ENCODE measurements at regions not wholly inside any gene's neighbourhood (a gene's known extent, or its start where the extent isn't known, plus 50 kb on each side); places are given as distances from the start of the nearest gene placed in this dataset.

DNA sequence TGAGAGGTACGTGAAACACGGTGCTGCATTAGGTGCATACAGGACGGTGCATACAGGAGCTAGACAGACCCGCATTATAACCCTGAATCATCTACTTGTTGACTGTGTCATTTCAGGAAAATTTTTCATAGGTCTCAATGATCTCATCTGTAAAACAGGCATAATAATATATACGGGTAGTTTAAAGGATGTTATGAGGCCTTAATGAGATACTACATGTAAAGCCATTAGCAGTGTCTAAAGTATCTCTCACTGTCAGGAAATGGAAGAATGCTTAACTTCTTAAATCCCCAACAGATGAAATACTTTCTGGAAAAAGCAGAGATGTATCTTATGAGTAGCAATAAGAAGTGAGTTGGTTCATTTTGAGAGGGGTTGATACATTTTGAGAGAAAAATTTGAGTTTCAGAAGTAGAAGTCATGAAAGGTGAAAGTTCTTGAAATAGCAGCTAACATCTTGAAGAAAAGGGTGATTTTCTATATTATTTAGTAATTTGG, 669.6 kb downstream of the PTPRC start (continued):
- TF ChIP-seq BCL3 (IDR thresholded peaks at IDR 0.05; ENCODE audit: borderline replicate concordance, insufficient read depth, low read depth, low read length, poor library complexity, severe bottlenecking) (peak; percentile 72), IRF3 (IDR thresholded peaks at IDR 0.05) (no peak), CREB1 (IDR thresholded peaks at IDR 0.05; ENCODE audit: low read depth) (0 out of 2 replicates have a peak, but pooled peaks have one; percentile 19), ZNF384 (IDR thresholded peaks at IDR 0.05; ENCODE audit: borderline replicate concordance, low read depth, low read length) (no peak), RELA (IDR thresholded peaks at IDR 0.05; ENCODE audit: borderline replicate concordance, partially characterized antibody) (no peak), MEF2A (IDR thresholded peaks at IDR 0.05; ENCODE audit: insufficient read depth, low read depth, low read length) (0 out of 2 replicates have a peak, but pooled peaks have one; percentile 68), REST (IDR thresholded peaks at IDR 0.05; ENCODE audit: low read depth, low read length) (no peak), RAD51 (IDR thresholded peaks at IDR 0.05) (no peak), TAF1 (IDR thresholded peaks at IDR 0.05; ENCODE audit: borderline replicate concordance, low read depth, low read length) (no peak), YY1 (IDR thresholded peaks at IDR 0.05; ENCODE audit: low read depth, low read length) (no peak), ZNF622 (IDR thresholded peaks at IDR 0.05) (no peak), IKZF2 (IDR thresholded peaks at IDR 0.05) (no peak), SRF (IDR thresholded peaks at IDR 0.05; ENCODE audit: low read depth in 2 of 2, low read length in 2 of 2) (no peak), ZBED1 (IDR thresholded peaks at IDR 0.05; ENCODE audit: borderline replicate concordance) (no peak), CHD4 (IDR thresholded peaks at IDR 0.05) (no peak), ZNF687 (IDR thresholded peaks at IDR 0.05) (no peak)
- TF ChIP-seq, protein P1, sequence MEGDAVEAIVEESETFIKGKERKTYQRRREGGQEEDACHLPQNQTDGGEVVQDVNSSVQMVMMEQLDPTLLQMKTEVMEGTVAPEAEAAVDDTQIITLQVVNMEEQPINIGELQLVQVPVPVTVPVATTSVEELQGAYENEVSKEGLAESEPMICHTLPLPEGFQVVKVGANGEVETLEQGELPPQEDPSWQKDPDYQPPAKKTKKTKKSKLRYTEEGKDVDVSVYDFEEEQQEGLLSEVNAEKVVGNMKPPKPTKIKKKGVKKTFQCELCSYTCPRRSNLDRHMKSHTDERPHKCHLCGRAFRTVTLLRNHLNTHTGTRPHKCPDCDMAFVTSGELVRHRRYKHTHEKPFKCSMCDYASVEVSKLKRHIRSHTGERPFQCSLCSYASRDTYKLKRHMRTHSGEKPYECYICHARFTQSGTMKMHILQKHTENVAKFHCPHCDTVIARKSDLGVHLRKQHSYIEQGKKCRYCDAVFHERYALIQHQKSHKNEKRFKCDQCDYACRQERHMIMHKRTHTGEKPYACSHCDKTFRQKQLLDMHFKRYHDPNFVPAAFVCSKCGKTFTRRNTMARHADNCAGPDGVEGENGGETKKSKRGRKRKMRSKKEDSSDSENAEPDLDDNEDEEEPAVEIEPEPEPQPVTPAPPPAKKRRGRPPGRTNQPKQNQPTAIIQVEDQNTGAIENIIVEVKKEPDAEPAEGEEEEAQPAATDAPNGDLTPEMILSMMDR (IDR thresholded peaks at IDR 0.05 in 2 of 3, conservative IDR thresholded peaks at IDR 0.05 in 1 of 3; ENCODE audit: control insufficient read depth in 2 of 3, extremely low read depth in 1 of 3, insufficient read depth in 1 of 3, low read depth in 3 of 3, low read length in 3 of 3) = no peak
